ENCODE measurements at regions not wholly inside any gene's neighbourhood (a gene's known extent, or its start where the extent isn't known, plus 50 kb on each side); places are given as distances from the start of the nearest gene placed in this dataset.
"Not testable (repeated sequence)": the region's sequence is repeated elsewhere in the genome, so short reads cannot be mapped to it uniquely, and the experiment has no call there.

GRCh38 chr5:145446875-145447274 is 388.3 kb downstream of the PRELID2 start:
- not testable (repeated sequence) for DNase-seq

GRCh38 chr5:145446412-145446811 is 388.7 kb downstream of the PRELID2 start:
- no peak for DNase-seq

GRCh38 chr5:145445027-145445426 is 390.1 kb downstream of the PRELID2 start:
- no peak for DNase-seq

- no peak for DNase-seq
These were observed 391.2 kb downstream of the PRELID2 start for GRCh38 chr5:145443964-145444363.

GRCh38 chr5:145443366-145443765 is 391.8 kb downstream of the PRELID2 start:
- no peak for DNase-seq

- not testable (repeated sequence) for DNase-seq
These were observed 392.5 kb downstream of the PRELID2 start for GRCh38 chr5:145442661-145443060.

GRCh38 chr5:145441228-145441627 is 393.9 kb downstream of the PRELID2 start:
- no peak for DNase-seq

GRCh38 chr5:145437627-145438026 is 397.5 kb downstream of the PRELID2 start:
- no peak for DNase-seq

GRCh38 chr5:145433077-145433476 is 402.1 kb downstream of the PRELID2 start:
- no peak for DNase-seq

- DNase-seq: no peak
These were observed 406.0 kb downstream of the PRELID2 start for GRCh38 chr5:145429170-145429569.

GRCh38 chr5:145408048-145408341 is 427.1 kb downstream of the PRELID2 start:
- DNase-seq: no peak

GRCh38 chr5:145407300-145408047 is 427.7 kb downstream of the PRELID2 start:
- no peak for DNase-seq

GRCh38 chr5:145403992-145404391 is 431.1 kb downstream of the PRELID2 start:
- no peak for DNase-seq

GRCh38 chr5:145396888-145397287 is 438.3 kb downstream of the PRELID2 start:
- no peak for DNase-seq

- DNase-seq: not testable (repeated sequence)
These were observed 440.0 kb downstream of the PRELID2 start for GRCh38 chr5:145395151-145395550.

GRCh38 chr5:145393426-145393825 is 441.7 kb downstream of the PRELID2 start:
- DNase-seq: no peak

GRCh38 chr5:145389047-145389446 is 446.1 kb downstream of the PRELID2 start:
- no peak for DNase-seq

- DNase-seq: no peak
These were observed 449.9 kb downstream of the PRELID2 start for GRCh38 chr5:145385276-145385675.

- no peak for DNase-seq
These were observed 456.9 kb downstream of the PRELID2 start for GRCh38 chr5:145378226-145378625.

GRCh38 chr5:145375521-145375920 is 459.6 kb downstream of the PRELID2 start:
- no peak for DNase-seq

- DNase-seq: no peak
These were observed 469.7 kb downstream of the PRELID2 start for GRCh38 chr5:145365464-145365863.

- no peak for DNase-seq
These were observed 472.9 kb downstream of the PRELID2 start for GRCh38 chr5:145362266-145362665.

GRCh38 chr5:145360936-145361335 is 474.2 kb downstream of the PRELID2 start:
- no peak for DNase-seq

- DNase-seq: no peak
These were observed 484.6 kb downstream of the PRELID2 start for GRCh38 chr5:145350513-145350912.

GRCh38 chr5:145347026-145347616 is 488.0 kb downstream of the PRELID2 start:
- DNase-seq: no peak

All from activated T-cell treated with anti-CD3 and anti-CD28 coated beads, Interleukin-2, amount 50 U/mL, for 48 hours (primary cell).